SU-DHL-6 (cell line): ENCODE measurements at regions not wholly inside any gene's neighbourhood (a gene's known extent, or its start where the extent isn't known, plus 50 kb on each side); places are given as distances from the start of the nearest gene placed in this dataset.
"Not testable (repeated sequence)": the region's sequence is repeated elsewhere in the genome, so short reads cannot be mapped to it uniquely, and the experiment has no call there.

Experiments
- H2AFZ ChIP-seq: fragments of 200-600 bp; sonication (generic); 2 replicates; pipeline ENCODE4 v1.6.1; 2014; ENCODE audit warnings: low read depth, mild to moderate bottlenecking, moderate library complexity, mixed read lengths, antibody characterized with exemption, low read length; ENCODE audit not compliant: severe bottlenecking
- H3F3A ChIP-seq: fragments of 200-600 bp; shearing (Covaris generic); 2 replicates; pipeline ENCODE4 v1.6.0; 2016; ENCODE audit warnings: antibody characterized with exemption, mild to moderate bottlenecking; ENCODE audit not compliant: insufficient read depth
- H3K27ac ChIP-seq: fragments of 200-600 bp; sonication (generic); 2 replicates; pipeline ENCODE4 v1.5.1; 2016; ENCODE audit warnings: low read depth, mild to moderate bottlenecking, low read length, moderate library complexity, mixed read lengths
- H3K27me3 ChIP-seq: fragments of 200-600 bp; sonication (generic), shearing (Covaris generic); 2 replicates; pipeline ENCODE4 v1.6.0; 2014; ENCODE audit warnings: mild to moderate bottlenecking, low read length
- H3K36me3 ChIP-seq: fragments of 200-600 bp; sonication (generic); 2 replicates; pipeline ENCODE4 v1.6.1; 2014; ENCODE audit warnings: mild to moderate bottlenecking, low read length, mixed read lengths
- H3K4me2 ChIP-seq: fragments of 300-600, 200-600 bp; shearing (Covaris generic), sonication (generic); 2 replicates; pipeline ENCODE4 v1.6.0; 2014; ENCODE audit warnings: low read length, low read depth, mild to moderate bottlenecking; ENCODE audit not compliant: poor library complexity, severe bottlenecking
- H3K4me3 ChIP-seq: fragments of 200-600 bp; sonication (generic); 2 replicates; pipeline ENCODE4 v1.5.1; 2014; ENCODE audit warnings: antibody characterized with exemption, low read length, mild to moderate bottlenecking, mixed read lengths; ENCODE audit not compliant: insufficient read depth, poor library complexity, severe bottlenecking
- H3K79me2 ChIP-seq: fragments of 200-600 bp; sonication (generic); 2 replicates; pipeline ENCODE4 v1.6.1; 2014; ENCODE audit warnings: mild to moderate bottlenecking, low read length, moderate library complexity; ENCODE audit not compliant: insufficient read depth
- H3K9ac ChIP-seq: fragments of 200-600 bp; sonication (generic); 2 replicates; pipeline ENCODE4 v1.7.0; 2014; ENCODE audit warnings: mild to moderate bottlenecking, low read length
- H3K9me2 ChIP-seq: fragments of 200-600 bp; sonication (generic); replicated peaks from 2 replicates; pipeline ENCODE4 v1.6.1; 2014; ENCODE audit warnings: low read length; ENCODE audit not compliant: insufficient read depth
- H3K9me3 ChIP-seq: fragments of 200-600 bp; sonication (generic); 2 replicates; pipeline ENCODE4 v1.6.1; 2014; ENCODE audit warnings: low read length, mixed read lengths; ENCODE audit not compliant: insufficient read depth
- H4K20me1 ChIP-seq: fragments of 200-600 bp; sonication (generic); 2 replicates; pipeline ENCODE4 v1.6.1; 2014; ENCODE audit warnings: low read depth, mild to moderate bottlenecking, antibody characterized with exemption, low read length, moderate library complexity, mixed read lengths
- EZH2phosphoT487 ChIP-seq: fragments of 200-600 bp; sonication (generic), shearing (Covaris generic); conservative IDR thresholded peaks from 2 replicates; pipeline ENCODE4 v1.6.1; 2018; ENCODE audit warnings: mild to moderate bottlenecking, antibody characterized with exemption, low read length, moderate library complexity, mixed read lengths
- TF ChIP-seq, protein P1 (sequence below): fragments of 200-600 bp; sonication (generic); IDR thresholded peaks from one replicate; pipeline ENCODE4 v1.5.1; 2017; ENCODE audit warnings: antibody characterized with exemption, mild to moderate bottlenecking, low read length, moderate library complexity; ENCODE audit not compliant: insufficient read depth, poor library complexity, severe bottlenecking

DNA sequence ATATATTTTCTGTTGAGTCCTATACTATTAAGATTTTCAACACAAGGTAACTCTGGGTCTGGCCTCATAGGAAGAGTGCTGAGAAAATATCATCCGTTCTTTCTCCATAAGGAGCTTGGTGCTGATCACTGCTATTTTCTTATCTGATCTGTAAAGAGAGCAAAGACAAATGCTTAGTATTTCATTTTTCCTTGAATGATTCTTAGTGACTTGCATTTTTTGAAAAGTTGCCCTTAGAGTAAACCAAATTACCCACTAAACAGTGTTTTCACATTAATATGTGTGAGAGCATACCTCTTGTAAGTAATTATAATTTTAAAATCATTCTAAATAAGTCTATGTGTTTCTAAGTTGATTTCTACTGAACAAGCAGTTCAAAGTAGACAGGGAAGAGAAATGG lies 121.3 kb upstream of the CTSV start:
- no peak for TF ChIP-seq EZH2phosphoT487
- TF ChIP-seq, protein P1, sequence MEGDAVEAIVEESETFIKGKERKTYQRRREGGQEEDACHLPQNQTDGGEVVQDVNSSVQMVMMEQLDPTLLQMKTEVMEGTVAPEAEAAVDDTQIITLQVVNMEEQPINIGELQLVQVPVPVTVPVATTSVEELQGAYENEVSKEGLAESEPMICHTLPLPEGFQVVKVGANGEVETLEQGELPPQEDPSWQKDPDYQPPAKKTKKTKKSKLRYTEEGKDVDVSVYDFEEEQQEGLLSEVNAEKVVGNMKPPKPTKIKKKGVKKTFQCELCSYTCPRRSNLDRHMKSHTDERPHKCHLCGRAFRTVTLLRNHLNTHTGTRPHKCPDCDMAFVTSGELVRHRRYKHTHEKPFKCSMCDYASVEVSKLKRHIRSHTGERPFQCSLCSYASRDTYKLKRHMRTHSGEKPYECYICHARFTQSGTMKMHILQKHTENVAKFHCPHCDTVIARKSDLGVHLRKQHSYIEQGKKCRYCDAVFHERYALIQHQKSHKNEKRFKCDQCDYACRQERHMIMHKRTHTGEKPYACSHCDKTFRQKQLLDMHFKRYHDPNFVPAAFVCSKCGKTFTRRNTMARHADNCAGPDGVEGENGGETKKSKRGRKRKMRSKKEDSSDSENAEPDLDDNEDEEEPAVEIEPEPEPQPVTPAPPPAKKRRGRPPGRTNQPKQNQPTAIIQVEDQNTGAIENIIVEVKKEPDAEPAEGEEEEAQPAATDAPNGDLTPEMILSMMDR = no peak
- Histone ChIP-seq H3K27ac (no peak overlapping the region), H3K36me3 (no peaks in the 10 kb centered on the region)

GRCh38 chr9:97158722-97159121 lies 119.8 kb upstream of the CTSV start:
- H4K20me1 ChIP-seq, H3K79me2 ChIP-seq, H3K36me3 ChIP-seq, H3K4me3 ChIP-seq, H3K9me2 ChIP-seq, H2AFZ ChIP-seq, H3K27ac ChIP-seq, H3K4me2 ChIP-seq, H3K27me3 ChIP-seq, H3F3A ChIP-seq, H3K9ac ChIP-seq, H3K9me3 ChIP-seq: not testable (repeated sequence)

More for the DNA sequence above, 121.3 kb upstream of the CTSV start:
- H3K79me2 ChIP-seq = no peaks in the 10 kb centered on the region
- H3K9me2 ChIP-seq = no peaks in the 10 kb centered on the region
- H3F3A ChIP-seq = no peaks in the 10 kb centered on the region
- no peak overlapping the region for H3K4me3 ChIP-seq
- no peak overlapping the region for H2AFZ ChIP-seq
- no peaks in the 10 kb centered on the region for H3K27me3 ChIP-seq
- no peaks in the 10 kb centered on the region for H4K20me1 ChIP-seq
- H3K4me2 ChIP-seq = no peak overlapping the region
- H3K9me3 ChIP-seq = no peaks in the 10 kb centered on the region
- H3K9ac ChIP-seq = no peak overlapping the region

DNA sequence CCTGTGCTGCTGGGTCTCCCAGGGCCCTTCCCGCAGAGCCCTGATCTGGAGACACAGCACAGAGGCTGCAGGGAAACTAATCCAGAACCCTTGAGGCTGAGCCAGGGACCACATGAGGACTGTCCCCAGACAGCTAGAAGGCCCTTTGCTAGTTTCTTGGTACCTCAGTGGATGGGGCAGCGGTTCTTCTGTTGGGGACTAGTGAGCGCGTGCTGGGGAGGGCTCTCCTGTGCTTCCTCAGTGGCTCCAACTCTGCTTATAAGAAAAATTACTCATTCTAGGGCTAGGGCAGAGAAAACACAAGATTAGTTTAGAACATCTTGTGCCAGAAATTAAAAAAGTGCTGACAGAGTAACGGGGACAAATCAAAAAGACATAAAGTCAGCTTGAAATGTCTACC lies 116.5 kb upstream of the CTSV start:
- H3K4me3 ChIP-seq, H3K27me3 ChIP-seq, H3K9me3 ChIP-seq, H3K36me3 ChIP-seq, H3K27ac ChIP-seq, H2AFZ ChIP-seq, H3K9ac ChIP-seq, H4K20me1 ChIP-seq, H3F3A ChIP-seq, H3K9me2 ChIP-seq, H3K4me2 ChIP-seq, H3K79me2 ChIP-seq: not testable (repeated sequence)

DNA sequence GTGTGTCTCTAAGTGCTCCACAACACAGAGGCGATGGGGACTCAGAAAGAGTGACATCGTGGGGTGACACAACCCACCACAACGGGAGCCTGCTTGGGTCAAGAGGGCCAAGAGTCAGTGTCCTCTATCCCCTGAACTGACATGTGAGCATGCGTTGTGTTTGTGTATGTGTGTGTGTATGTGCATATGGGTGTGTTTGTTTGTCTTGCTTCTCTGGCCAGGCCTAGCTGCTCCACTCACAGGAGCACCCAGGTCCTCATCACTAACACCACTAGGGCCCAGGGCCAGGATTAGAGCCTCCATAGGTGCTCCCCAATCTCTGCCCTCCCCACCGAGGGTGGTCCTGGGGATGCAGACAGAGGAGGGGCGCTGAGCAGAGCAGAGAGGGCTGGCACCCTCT lies 115.0 kb upstream of the CTSV start:
- H3K9me3 ChIP-seq = no peaks in the 10 kb centered on the region
- H3K27me3 ChIP-seq = no peaks in the 10 kb centered on the region
- no peak overlapping the region for H2AFZ ChIP-seq
- H3K79me2 ChIP-seq = no peaks in the 10 kb centered on the region
- no peak for TF ChIP-seq EZH2phosphoT487
- H3F3A ChIP-seq = no peaks in the 10 kb centered on the region
- H3K9me2 ChIP-seq = no peaks in the 10 kb centered on the region
- no peak overlapping the region for H3K4me2 ChIP-seq
- no peak overlapping the region for H3K4me3 ChIP-seq
- no peak overlapping the region for H3K9ac ChIP-seq
- H3K36me3 ChIP-seq = no peaks in the 10 kb centered on the region
- no peak overlapping the region for H3K27ac ChIP-seq
- H4K20me1 ChIP-seq = no peaks in the 10 kb centered on the region

GRCh38 chr9:97153160-97153559 lies 114.2 kb upstream of the CTSV start:
- not testable (repeated sequence) for H2AFZ ChIP-seq, H3K4me2 ChIP-seq, H3K27ac ChIP-seq, H3K79me2 ChIP-seq, H3F3A ChIP-seq, H3K9me3 ChIP-seq, H3K27me3 ChIP-seq, H3K9me2 ChIP-seq, H3K9ac ChIP-seq, H3K4me3 ChIP-seq, H3K36me3 ChIP-seq, H4K20me1 ChIP-seq

- not testable (repeated sequence) for H3K36me3 ChIP-seq, H3K9me3 ChIP-seq, H3K9ac ChIP-seq, H3K4me3 ChIP-seq, H3K4me2 ChIP-seq, H3K79me2 ChIP-seq, H3K9me2 ChIP-seq, H2AFZ ChIP-seq, H4K20me1 ChIP-seq, H3K27me3 ChIP-seq, H3K27ac ChIP-seq, H3F3A ChIP-seq
These were observed 111.5 kb upstream of the CTSV start for GRCh38 chr9:97150471-97150870.

- H3K79me2 ChIP-seq, H3K27ac ChIP-seq, H3K9ac ChIP-seq, H3K9me3 ChIP-seq, H3K4me3 ChIP-seq, H4K20me1 ChIP-seq, H3K4me2 ChIP-seq, H2AFZ ChIP-seq, H3K9me2 ChIP-seq, H3F3A ChIP-seq, H3K27me3 ChIP-seq, H3K36me3 ChIP-seq: not testable (repeated sequence)
These were observed 109.5 kb upstream of the CTSV start for GRCh38 chr9:97148428-97148827.
